Small intestine (tissue), 7 donors: ENCODE measurements at regions not wholly inside any gene's neighbourhood (a gene's known extent, or its start where the extent isn't known, plus 50 kb on each side); places are given as distances from the start of the nearest gene placed in this dataset.

Source experiments
- DNase-seq, 2 donors: peaks; one replicate each; pipeline versions ENCODE4 v3.0.0 to v3.0.0-alpha.2; 2013
- FAIRE-seq: peaks from 2 replicates; lab custom pipeline; 2012; peaks lifted over from hg19 to GRCh38; lab: Jason Lieb, UNC
- H3K27ac ChIP-seq, 3 donors: one replicate each; pipeline ENCODE4 v1.5.1; 2013; ENCODE audit warnings: low read length in 2 of 3, mild to moderate bottlenecking in 2 of 3, control low read depth in 1 of 3, inconsistent platforms in 1 of 3, low read depth in 1 of 3, moderate library complexity in 1 of 3
- H3K27me3 ChIP-seq, 3 donors: one replicate each; pipeline ENCODE4 v1.6.1; 2013; ENCODE audit warnings: low read length in 3 of 3, inconsistent platforms in 1 of 3; ENCODE audit not compliant: control insufficient read depth in 3 of 3, insufficient read depth in 3 of 3
- H3K36me3 ChIP-seq, 3 donors: one replicate each; pipeline ENCODE4 v1.6.1; 2013; ENCODE audit warnings: low read length in 3 of 3, inconsistent platforms in 1 of 3, low read depth in 1 of 3, mild to moderate bottlenecking in 1 of 3, moderate library complexity in 1 of 3; ENCODE audit not compliant: control insufficient read depth in 3 of 3, insufficient read depth in 2 of 3
- H3K4me1 ChIP-seq, 3 donors: one replicate each; pipeline ENCODE4 v1.6.1; 2013; ENCODE audit warnings: low read length in 2 of 3, inconsistent platforms in 1 of 3, low read depth in 1 of 3, mild to moderate bottlenecking in 1 of 3, moderate library complexity in 1 of 3; ENCODE audit not compliant: control insufficient read depth in 3 of 3, insufficient read depth in 2 of 3
- H3K4me3 ChIP-seq, 3 donors: one replicate each; pipeline ENCODE4 v1.5.1; 2013; ENCODE audit warnings: low read length in 3 of 3, control low read depth in 1 of 3, inconsistent platforms in 1 of 3, low read depth in 1 of 3, mild to moderate bottlenecking in 1 of 3, moderate library complexity in 1 of 3
- H3K9me3 ChIP-seq, 2 donors: one replicate each; pipeline ENCODE4 v1.6.1; 2013; ENCODE audit warnings: low read depth in 1 of 2, low read length in 1 of 2; ENCODE audit not compliant: control insufficient read depth in 2 of 2, insufficient read depth in 1 of 2
- WGBS, 3 donors: extraction: QIAGEN DNeasy Blood & Tissue Kit; methylation state at CpG; one replicate each; pipeline ENCODE4 v1.1.7; 2013; 5-methylcytosine and 5-hydroxymethylcytosine counted together
- donor health status: healthy with polysubstance abuse.
- donor health status: control.
- donor health status: control.
- donor health status: Bipolar disorder and iron deficiency.
- donor health status: healthy.

- no peak overlapping the region for H3K4me3 ChIP-seq
- WGBS, 3 donors, result 67 to 74% (median 73%) methylated on average over 3 of the region's 3 CpGs
- no peaks in the 10 kb centered on the region for H3K9me3 ChIP-seq
- peaks cover 0 to 3% (median 2%) of the 10 kb centered on the region in 3 donors for H3K27me3 ChIP-seq
- no peak for FAIRE-seq
- no peaks in the 10 kb centered on the region for H3K4me1 ChIP-seq
- H3K27ac ChIP-seq, result no peak overlapping the region
- DNase-seq, result no peak
- H3K36me3 ChIP-seq, result no peaks in the 10 kb centered on the region
Measured at GRCh38 chr15:59834528-59834927, 145.4 kb upstream of the BNIP2 start.

GRCh38 chr15:59833366-59833765, 144.2 kb upstream of the BNIP2 start:
- no peak for FAIRE-seq

GRCh38 chr15:59830873-59831272, 141.8 kb upstream of the BNIP2 start:
- Histone ChIP-seq H3K4me1 (no peaks in the 10 kb centered on the region), H3K27me3 (peaks cover 0 to 2% (median 0%) of the 10 kb centered on the region in 3 donors), H3K27ac (no peak overlapping the region), H3K9me3 (no peaks in the 10 kb centered on the region), H3K36me3 (no peaks in the 10 kb centered on the region), H3K4me3 (no peak overlapping the region)
- FAIRE-seq (no peak), DNase-seq (no peak)
- WGBS, 3 donors, result 93 to 100% (median 95%) methylated on average over 5 of the region's 5 CpGs

More at GRCh38 chr15:59833366-59833765, 144.2 kb upstream of the BNIP2 start:
- 63 to 76% (median 64%) methylated on average over 3 of the region's 3 CpGs for WGBS, 3 donors
- H3K9me3 ChIP-seq, result no peaks in the 10 kb centered on the region
- H3K4me1 ChIP-seq, result no peaks in the 10 kb centered on the region
- H3K27ac ChIP-seq, result no peak overlapping the region
- no peaks in the 10 kb centered on the region for H3K36me3 ChIP-seq
- no peak overlapping the region for H3K4me3 ChIP-seq
- no peak for DNase-seq
- H3K27me3 ChIP-seq, result peaks cover 0 to 3% (median 2%) of the 10 kb centered on the region in 3 donors

GRCh38 chr15:59830098-59830497, 141.0 kb upstream of the BNIP2 start:
- H3K36me3 ChIP-seq, result no peaks in the 10 kb centered on the region
- DNase-seq (no peak), FAIRE-seq (no peak)
- H3K4me1 ChIP-seq, result no peaks in the 10 kb centered on the region
- H3K9me3 ChIP-seq, result no peaks in the 10 kb centered on the region
- no peaks in the 10 kb centered on the region for H3K27me3 ChIP-seq
- 82 to 97% (median 95%) methylated on average over 2 of the region's 2 CpGs for WGBS, 3 donors
- H3K27ac ChIP-seq, result no peak overlapping the region
- no peak overlapping the region for H3K4me3 ChIP-seq

DNA sequence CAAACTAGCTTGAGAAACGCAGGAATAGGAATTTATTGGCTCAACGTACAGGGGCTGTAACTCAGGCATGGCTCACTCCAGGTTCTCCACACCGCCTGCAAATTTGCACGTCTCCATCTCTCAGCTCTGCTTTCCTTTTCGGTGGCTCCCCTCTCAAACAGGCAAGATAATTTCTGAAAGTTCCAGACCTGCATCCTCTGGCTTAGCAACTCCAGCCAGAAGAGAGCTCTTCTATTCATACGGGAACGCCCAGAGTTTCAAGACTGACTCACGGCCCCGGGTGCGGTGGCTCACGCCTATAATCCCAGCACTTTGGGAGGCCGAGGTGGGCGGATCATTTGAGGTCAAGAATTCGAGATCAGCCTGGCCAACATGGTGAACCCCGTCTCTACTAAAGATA, 139.7 kb upstream of the BNIP2 start:
- Histone ChIP-seq H3K36me3 (no peaks in the 10 kb centered on the region), H3K27me3 (no peaks in the 10 kb centered on the region), H3K4me3 (no peak overlapping the region), H3K4me1 (no peaks in the 10 kb centered on the region), H3K9me3 (no peaks in the 10 kb centered on the region), H3K27ac (no peak overlapping the region)
- DNase-seq, result no peak
- no peak for FAIRE-seq
- 72 to 83% (median 79%) methylated on average over 15 of the region's 15 CpGs for WGBS, 3 donors

DNA sequence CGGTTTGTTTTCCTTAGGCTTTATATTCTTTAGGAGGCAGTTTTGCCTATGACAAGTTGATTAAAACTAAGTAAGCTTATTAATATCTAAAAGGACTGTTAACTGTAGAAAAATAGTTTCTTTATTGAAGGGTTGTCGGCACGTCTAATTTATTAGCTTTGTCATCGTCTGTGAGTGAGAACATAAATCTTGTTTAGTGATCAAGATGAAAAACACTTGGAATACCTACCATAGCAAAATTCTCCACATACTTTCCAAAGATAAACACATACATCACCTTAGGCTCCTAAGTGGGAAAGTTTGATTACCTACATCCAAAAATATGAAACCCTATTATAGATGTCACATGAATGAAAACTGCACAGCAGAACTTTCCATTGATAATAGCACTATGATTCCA, 139.1 kb upstream of the BNIP2 start:
- H3K27me3 ChIP-seq, result no peaks in the 10 kb centered on the region
- no peaks in the 10 kb centered on the region for H3K4me1 ChIP-seq
- no peaks in the 10 kb centered on the region for H3K36me3 ChIP-seq
- H3K9me3 ChIP-seq, result no peaks in the 10 kb centered on the region
- H3K27ac ChIP-seq, result no peak overlapping the region
- H3K4me3 ChIP-seq, result no peak overlapping the region
- 61 to 70% (median 64%) methylated on average over 4 of the region's 4 CpGs for WGBS, 3 donors
- DNase-seq (no peak), FAIRE-seq (no peak)

DNA sequence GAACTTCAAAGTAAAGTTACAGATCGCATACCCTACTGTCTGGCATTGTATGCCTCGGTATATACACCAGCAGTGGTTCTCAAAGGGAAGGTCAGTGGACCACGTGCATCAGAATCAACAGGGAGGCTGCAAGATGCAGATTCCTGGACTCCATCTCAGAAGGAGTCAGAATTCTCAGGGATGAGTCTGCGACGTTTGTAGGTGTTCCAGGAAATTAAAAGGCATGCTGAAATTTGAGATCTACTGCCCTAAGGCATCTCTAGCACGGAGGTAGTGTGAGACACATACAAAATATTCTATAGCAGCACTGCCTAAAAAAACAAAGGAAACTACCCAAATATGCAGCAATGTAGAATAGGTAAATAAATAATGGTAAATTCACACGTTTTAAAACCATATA, 136.8 kb upstream of the BNIP2 start:
- WGBS, 3 donors, result 57 to 69% (median 58%) methylated on average over 7 of the region's 7 CpGs
- no peak for FAIRE-seq
- no peaks in the 10 kb centered on the region for H3K36me3 ChIP-seq

GRCh38 chr15:59821286-59821685, 132.2 kb upstream of the BNIP2 start:
- Histone ChIP-seq H3K4me3 (no peak overlapping the region), H3K9me3 (no peaks in the 10 kb centered on the region), H3K36me3 (no peaks in the 10 kb centered on the region), H3K27ac (no peak overlapping the region), H3K4me1 (no peaks in the 10 kb centered on the region), H3K27me3 (peaks cover 0 to 11% (median 2%) of the 10 kb centered on the region in 3 donors)
- DNase-seq (no peak), FAIRE-seq (no peak)
- WGBS, 3 donors, result 56 to 75% (median 61%) methylated on average over 1 of the region's 1 CpG

More for the DNA sequence above, 136.8 kb upstream of the BNIP2 start:
- DNase-seq, result no peak
- Histone ChIP-seq H3K9me3 (no peaks in the 10 kb centered on the region), H3K27ac (no peak overlapping the region), H3K4me3 (no peak overlapping the region), H3K27me3 (no peaks in the 10 kb centered on the region), H3K4me1 (no peaks in the 10 kb centered on the region)

DNA sequence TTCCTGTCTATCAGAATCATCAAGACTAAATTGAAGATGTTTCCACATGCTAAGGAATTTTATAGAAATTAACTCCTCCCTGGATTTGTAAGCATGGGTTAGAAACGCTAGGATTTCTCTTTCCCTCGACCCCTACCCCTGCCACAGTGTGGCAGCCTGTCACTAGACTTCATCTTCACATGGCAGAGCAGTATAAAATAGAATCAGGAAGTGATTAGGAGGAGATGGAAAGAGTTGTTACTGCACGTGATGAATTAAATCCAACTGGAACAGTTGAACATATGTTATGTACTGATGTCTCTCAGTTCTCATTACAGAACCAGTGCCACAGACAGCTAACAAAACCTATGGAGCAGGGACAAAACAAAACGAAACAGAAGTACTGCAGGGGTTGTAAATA, 130.0 kb upstream of the BNIP2 start:
- FAIRE-seq, result no peak
- WGBS, 3 donors, result 23 to 49% (median 35%) methylated on average over 4 of the region's 4 CpGs

More for the DNA sequence above, 130.0 kb upstream of the BNIP2 start:
- Histone ChIP-seq H3K9me3 (no peaks in the 10 kb centered on the region), H3K27me3 (peaks cover 0 to 18% (median 2%) of the 10 kb centered on the region in 3 donors), H3K4me1 (no peaks in the 10 kb centered on the region), H3K4me3 (no peak overlapping the region), H3K27ac (no peak overlapping the region), H3K36me3 (no peaks in the 10 kb centered on the region)
- DNase-seq, result no peak
